A549 (cell line): ENCODE measurements at regions not wholly inside any gene's neighbourhood (a gene's known extent, or its start where the extent isn't known, plus 50 kb on each side); places are given as distances from the start of the nearest gene placed in this dataset.

Experiments used
- ATAC-seq, 2 experiments: fragments of 200-7000 bp in 1 of 2; fragments of >200 bp in 1 of 2; cut with Nextera tagmentation in 1 of 2; cut with Tn5 transposase in 1 of 2; 3 replicates each; pipeline versions ENCODE4 v1.8.0 to v1.9.1; 2018 to 2020; ENCODE audit warnings: mild to moderate bottlenecking in 1 of 2, moderate library complexity in 1 of 2
- CTCF ChIA-PET: fragments of 300-600 bp; sonication (Branson Sonifier 250); formaldehyde crosslinking; extraction: SDS; loops from one replicate; lab custom pipeline; 2021; ENCODE audit warnings: antibody characterized with exemption, inconsistent platforms; lab: Yijun Ruan, JAX
- POLR2A ChIA-PET: fragments of 350-600 bp; formaldehyde crosslinking; extraction: SDS; loops from one replicate; lab custom pipeline; 2021; ENCODE audit warnings: antibody characterized with exemption, inconsistent platforms; lab: Yijun Ruan, JAX
- DNase-seq, 2 experiments: peaks; one replicate each; pipeline versions ENCODE4 v3.0.0 to v3.0.0-alpha.2; 2011 to 2016; ENCODE audit warnings: low read depth in 1 of 2, low spot score in 1 of 2
- FAIRE-seq: peaks from 2 replicates; lab custom pipeline; 2011; peaks lifted over from hg19 to GRCh38; lab: Jason Lieb, UNC
- H3K27ac ChIP-seq, 2 experiments: fragments of >200 bp; sonication (Bioruptor Twin); formaldehyde crosslinking; 3 replicates each; pipeline ENCODE4 v1.5.1; 2016 to 2017
- H3K4me1 ChIP-seq: fragments of >200 bp; sonication (Bioruptor Twin); formaldehyde crosslinking; 3 replicates; pipeline ENCODE4 v1.6.1; 2016
- H3K4me2 ChIP-seq: fragments of >200 bp; sonication (Bioruptor Twin); formaldehyde crosslinking; 3 replicates; pipeline ENCODE4 v1.6.1; 2016
- H3K4me3 ChIP-seq: fragments of >200 bp; sonication (Bioruptor Twin); formaldehyde crosslinking; 3 replicates; pipeline ENCODE4 v1.5.1; 2016
- H3K9me3 ChIP-seq: fragments of >200 bp; sonication (Bioruptor Twin); formaldehyde crosslinking; 3 replicates; pipeline ENCODE4 v1.6.1; 2016
- BHLHE40 ChIP-seq: IDR thresholded peaks from 2 replicates; pipeline ENCODE4 v1.6.1; 2012; ENCODE audit warnings: low read depth, low read length, inconsistent platforms
- CBX2 ChIP-seq: fragments of 200-600 bp; sonication (generic); IDR thresholded peaks from 2 replicates; pipeline ENCODE4 v1.6.1; 2016; ENCODE audit warnings: low read depth, mild to moderate bottlenecking, borderline replicate concordance
- CHD4 ChIP-seq: fragments of 200-600 bp; sonication (generic); IDR thresholded peaks from 2 replicates; pipeline ENCODE4 v1.6.1; 2016; ENCODE audit warnings: antibody characterized with exemption, mild to moderate bottlenecking, borderline replicate concordance
- EP300 ChIP-seq, 2 experiments: fragments of >200 bp; sonication (Bioruptor Twin); formaldehyde crosslinking; IDR thresholded peaks; 2 replicates in 1 of 2; 3 replicates in 1 of 2; pipeline ENCODE4 v1.6.1; 2016 to 2017
- FOSL2 ChIP-seq, 2 experiments: fragments of 450-650 bp in 1 of 2; fragments of >200 bp in 1 of 2; sonication (Bioruptor Twin) in 1 of 2; formaldehyde crosslinking; IDR thresholded peaks; 2 replicates each; pipeline versions ENCODE4 v1.5.0 to v1.6.1; 2016 to 2020; ENCODE audit warnings: mild to moderate bottlenecking in 1 of 2, moderate library complexity in 1 of 2
- FOXS1 ChIP-seq: fragments of 250-450 bp; sonication (Bioruptor Pico); IDR thresholded peaks from 2 replicates; pipeline ENCODE4 v1.5.0; 2020; ENCODE audit warnings: mild to moderate bottlenecking, moderate library complexity
- HES2 ChIP-seq: fragments of >200 bp; sonication (Bioruptor Twin); formaldehyde crosslinking; IDR thresholded peaks from 2 replicates; pipeline ENCODE4 v1.6.1; 2016
- HEYL ChIP-seq: fragments of 250-450 bp; sonication (Bioruptor Pico); IDR thresholded peaks from 2 replicates; pipeline ENCODE4 v1.8.0; 2021; ENCODE audit warnings: mild to moderate bottlenecking, moderate library complexity
- HOXB5 ChIP-seq: fragments of 250-450 bp; sonication (Bioruptor Pico); IDR thresholded peaks from 2 replicates; pipeline ENCODE4 v1.5.0; 2020; ENCODE audit warnings: mild to moderate bottlenecking, moderate library complexity
- JUN ChIP-seq, 2 experiments: fragments of >200 bp; sonication (Bioruptor Twin); formaldehyde crosslinking; IDR thresholded peaks; 2 replicates in 1 of 2; 3 replicates in 1 of 2; pipeline ENCODE4 v1.6.1; 2016 to 2017
- JUNB ChIP-seq: fragments of >200 bp; sonication (Bioruptor Twin); formaldehyde crosslinking; IDR thresholded peaks from 2 replicates; pipeline ENCODE4 v1.6.1; 2016
- MAZ ChIP-seq: fragments of 150-350 bp; IDR thresholded peaks from 2 replicates; pipeline ENCODE4 v1.6.1; 2014; ENCODE audit warnings: antibody characterized with exemption, low read depth, low read length, borderline replicate concordance
- MYC ChIP-seq: IDR thresholded peaks from 2 replicates; pipeline ENCODE4 v1.6.1; 2012; ENCODE audit warnings: mild to moderate bottlenecking, inconsistent platforms, low read length, improper control_type of control experiment, borderline replicate concordance
- NR3C1 ChIP-seq: fragments of >200 bp; sonication (Bioruptor Twin); formaldehyde crosslinking; IDR thresholded peaks from 3 replicates; pipeline ENCODE4 v1.6.1; 2017
- PBX3 ChIP-seq: IDR thresholded peaks from 2 replicates; pipeline ENCODE4 v1.6.1; 2012
- PHF8 ChIP-seq: fragments of 200-600 bp; sonication (generic); IDR thresholded peaks from 2 replicates; pipeline ENCODE4 v1.6.1; 2016; ENCODE audit warnings: low read depth, mild to moderate bottlenecking, antibody characterized with exemption, moderate library complexity, borderline replicate concordance
- POLR2AphosphoS2 ChIP-seq: conservative IDR thresholded peaks from 2 replicates; pipeline ENCODE4 v1.6.1; 2012; ENCODE audit warnings: low read length, improper control_type of control experiment, inconsistent platforms
- RNF2 ChIP-seq: fragments of 200-600 bp; sonication (generic); IDR thresholded peaks from 2 replicates; pipeline ENCODE4 v1.6.1; 2016; ENCODE audit warnings: low read depth, mild to moderate bottlenecking, antibody characterized with exemption, moderate library complexity, borderline replicate concordance
- ZC3H11A ChIP-seq: fragments of 450-650 bp; IDR thresholded peaks from 2 replicates; pipeline ENCODE4 v1.6.1; 2014; ENCODE audit warnings: antibody characterized with exemption, mild to moderate bottlenecking
- ZFP36 ChIP-seq: fragments of 450-650 bp; IDR thresholded peaks from 2 replicates; pipeline ENCODE4 v1.6.1; 2014; ENCODE audit warnings: borderline replicate concordance; ENCODE audit not compliant: partially characterized antibody
- ZSCAN20 ChIP-seq: fragments of 250-450 bp; sonication (Bioruptor Pico); IDR thresholded peaks from 2 replicates; pipeline ENCODE4 v1.8.0; 2022; ENCODE audit warnings: mild to moderate bottlenecking, moderate library complexity
- WGBS: methylation state at CpG from one replicate; pipeline ENCODE4 v1.1.6; 2017; ENCODE audit errors: missing lambda C conversion rate; 5-methylcytosine and 5-hydroxymethylcytosine counted together
- TF ChIP-seq, protein P1 (sequence below): fragments of 250-450 bp; sonication (Bioruptor Pico); IDR thresholded peaks from 2 replicates; pipeline ENCODE4 v1.5.0; 2020; ENCODE audit warnings: low read depth, mild to moderate bottlenecking, moderate library complexity
- TF ChIP-seq, protein P2 (sequence below): IDR thresholded peaks from 2 replicates; pipeline ENCODE4 v1.6.1; 2012
- TF ChIP-seq, protein P3 (sequence below): fragments of >200 bp; sonication (Bioruptor Twin); formaldehyde crosslinking; IDR thresholded peaks from 3 replicates; pipeline ENCODE4 v1.5.1; 2016
- TF ChIP-seq, protein P4 (sequence below): fragments of 250-450 bp; sonication (Bioruptor Pico); IDR thresholded peaks from 2 replicates; pipeline ENCODE4 v1.5.0; 2021; ENCODE audit warnings: mild to moderate bottlenecking, moderate library complexity, borderline replicate concordance

- TF ChIP-seq EP300 (IDR thresholded peaks at IDR 0.05) (no peak), FOXS1 (CRISPR knock-in tag) (no peak), HES2 (no peak), ZFP36 (no peak), HEYL (CRISPR knock-in tag) (no peak), ZC3H11A (no peak), POLR2AphosphoS2 (no peak), JUNB (no peak), HOXB5 (CRISPR knock-in tag) (no peak), ZSCAN20 (no peak), PBX3 (no peak), MAZ (no peak), MYC (no peak), FOSL2 (IDR thresholded peaks at IDR 0.05) (no peak), FOSL2 (CRISPR knock-in tag; IDR thresholded peaks at IDR 0.05) (no peak)
- DNase-seq (no peak), ATAC-seq (no peak), FAIRE-seq (no peak)
- H3K9me3 ChIP-seq: no peaks in the 10 kb centered on the region
- no peak overlapping the region for H3K4me2 ChIP-seq
- no peak overlapping the region for H3K4me3 ChIP-seq
- no peak overlapping the region for H3K27ac ChIP-seq
- CTCF ChIA-PET: no interaction called here
- POLR2A ChIA-PET: no interaction called here
- H3K4me1 ChIP-seq: no peaks in the 10 kb centered on the region
Observed at GRCh38 chr13:106883976-106884375, 316.0 kb upstream of the ARGLU1 start.

DNA sequence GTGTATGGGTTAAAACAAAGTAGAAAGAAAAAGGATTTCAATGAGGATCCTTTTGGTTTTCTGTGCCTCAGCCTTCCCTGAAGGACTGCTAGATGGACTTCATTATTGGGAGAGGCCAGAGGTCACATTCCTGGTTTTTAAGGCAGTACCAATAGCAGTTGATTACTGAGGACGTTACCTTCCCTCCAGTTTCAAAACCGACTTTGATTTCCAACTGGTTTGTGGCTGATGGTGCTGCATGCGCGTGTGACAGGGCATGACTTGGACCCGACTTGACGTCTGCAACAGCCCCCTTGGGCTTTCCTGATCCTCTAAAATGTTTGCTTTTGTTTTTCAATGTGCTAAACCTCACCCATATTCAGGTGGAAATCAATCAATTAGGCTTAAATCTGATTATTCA, 314.3 kb upstream of the ARGLU1 start:
- TF ChIP-seq RNF2: no peak
- TF ChIP-seq, protein P1, sequence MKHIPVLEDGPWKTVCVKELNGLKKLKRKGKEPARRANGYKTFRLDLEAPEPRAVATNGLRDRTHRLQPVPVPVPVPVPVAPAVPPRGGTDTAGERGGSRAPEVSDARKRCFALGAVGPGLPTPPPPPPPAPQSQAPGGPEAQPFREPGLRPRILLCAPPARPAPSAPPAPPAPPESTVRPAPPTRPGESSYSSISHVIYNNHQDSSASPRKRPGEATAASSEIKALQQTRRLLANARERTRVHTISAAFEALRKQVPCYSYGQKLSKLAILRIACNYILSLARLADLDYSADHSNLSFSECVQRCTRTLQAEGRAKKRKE (CRISPR knock-in tag): no peak
- TF ChIP-seq CHD4: no peak
- TF ChIP-seq, protein P2, sequence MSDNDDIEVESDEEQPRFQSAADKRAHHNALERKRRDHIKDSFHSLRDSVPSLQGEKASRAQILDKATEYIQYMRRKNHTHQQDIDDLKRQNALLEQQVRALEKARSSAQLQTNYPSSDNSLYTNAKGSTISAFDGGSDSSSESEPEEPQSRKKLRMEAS: no peak
- TF ChIP-seq, protein P3, sequence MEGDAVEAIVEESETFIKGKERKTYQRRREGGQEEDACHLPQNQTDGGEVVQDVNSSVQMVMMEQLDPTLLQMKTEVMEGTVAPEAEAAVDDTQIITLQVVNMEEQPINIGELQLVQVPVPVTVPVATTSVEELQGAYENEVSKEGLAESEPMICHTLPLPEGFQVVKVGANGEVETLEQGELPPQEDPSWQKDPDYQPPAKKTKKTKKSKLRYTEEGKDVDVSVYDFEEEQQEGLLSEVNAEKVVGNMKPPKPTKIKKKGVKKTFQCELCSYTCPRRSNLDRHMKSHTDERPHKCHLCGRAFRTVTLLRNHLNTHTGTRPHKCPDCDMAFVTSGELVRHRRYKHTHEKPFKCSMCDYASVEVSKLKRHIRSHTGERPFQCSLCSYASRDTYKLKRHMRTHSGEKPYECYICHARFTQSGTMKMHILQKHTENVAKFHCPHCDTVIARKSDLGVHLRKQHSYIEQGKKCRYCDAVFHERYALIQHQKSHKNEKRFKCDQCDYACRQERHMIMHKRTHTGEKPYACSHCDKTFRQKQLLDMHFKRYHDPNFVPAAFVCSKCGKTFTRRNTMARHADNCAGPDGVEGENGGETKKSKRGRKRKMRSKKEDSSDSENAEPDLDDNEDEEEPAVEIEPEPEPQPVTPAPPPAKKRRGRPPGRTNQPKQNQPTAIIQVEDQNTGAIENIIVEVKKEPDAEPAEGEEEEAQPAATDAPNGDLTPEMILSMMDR: no peak
- no peak for TF ChIP-seq CBX2
- TF ChIP-seq BHLHE40: no peak
- no peak for TF ChIP-seq ZFP36
- TF ChIP-seq, protein P4, sequence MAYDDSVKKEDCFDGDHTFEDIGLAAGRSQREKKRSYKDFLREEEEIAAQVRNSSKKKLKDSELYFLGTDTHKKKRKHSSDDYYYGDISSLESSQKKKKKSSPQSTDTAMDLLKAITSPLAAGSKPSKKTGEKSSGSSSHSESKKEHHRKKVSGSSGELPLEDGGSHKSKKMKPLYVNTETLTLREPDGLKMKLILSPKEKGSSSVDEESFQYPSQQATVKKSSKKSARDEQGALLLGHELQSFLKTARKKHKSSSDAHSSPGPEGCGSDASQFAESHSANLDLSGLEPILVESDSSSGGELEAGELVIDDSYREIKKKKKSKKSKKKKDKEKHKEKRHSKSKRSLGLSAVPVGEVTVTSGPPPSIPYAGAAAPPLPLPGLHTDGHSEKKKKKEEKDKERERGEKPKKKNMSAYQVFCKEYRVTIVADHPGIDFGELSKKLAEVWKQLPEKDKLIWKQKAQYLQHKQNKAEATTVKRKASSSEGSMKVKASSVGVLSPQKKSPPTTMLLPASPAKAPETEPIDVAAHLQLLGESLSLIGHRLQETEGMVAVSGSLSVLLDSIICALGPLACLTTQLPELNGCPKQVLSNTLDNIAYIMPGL: no peak
- TF ChIP-seq PHF8: no peak
- TF ChIP-seq NR3C1: no peak
- no peak for TF ChIP-seq JUN (IDR thresholded peaks at IDR 0.05)
- no peak for TF ChIP-seq HES2
- TF ChIP-seq, all 56 proteins: peak for 0
- WGBS: 32% methylated on average over 6 of the region's 6 CpGs
- no peaks in the 10 kb centered on the region for H3K9me3 ChIP-seq
- ATAC-seq (no peak), FAIRE-seq (no peak), DNase-seq (no peak)
- ChIA-PET POLR2A (no interaction called here), CTCF (no interaction called here)
- no peak overlapping the region for H3K4me3 ChIP-seq
- no peak overlapping the region for H3K27ac ChIP-seq
- H3K4me2 ChIP-seq: no peak overlapping the region
- no peaks in the 10 kb centered on the region for H3K4me1 ChIP-seq
